ENCODE measurements at regions not wholly inside any gene's neighbourhood (a gene's known extent, or its start where the extent isn't known, plus 50 kb on each side); places are given as distances from the start of the nearest gene placed in this dataset.

GRCh38 chr1:48120621-48121020 lies 101.9 kb upstream of the SLC5A9 start:
- TF ChIP-seq POLR2A (IDR thresholded peaks at IDR 0.05) (no peak), CTCF (IDR thresholded peaks at IDR 0.05) (no peak)

Measured in heart left ventricle (tissue), 13 donors.